ENCODE measurements at regions not wholly inside any gene's neighbourhood (a gene's known extent, or its start where the extent isn't known, plus 50 kb on each side); places are given as distances from the start of the nearest gene placed in this dataset.

- TF ChIP-seq CTCF (IDR thresholded peaks at IDR 0.05): no peak
- no peak for TF ChIP-seq POLR2A (IDR thresholded peaks at IDR 0.05)
These were observed 456.5 kb upstream of the THRB start for GRCh38 chr3:24951180-24951579.
